ENCODE measurements at regions not wholly inside any gene's neighbourhood (a gene's known extent, or its start where the extent isn't known, plus 50 kb on each side); places are given as distances from the start of the nearest gene placed in this dataset.

DNA sequence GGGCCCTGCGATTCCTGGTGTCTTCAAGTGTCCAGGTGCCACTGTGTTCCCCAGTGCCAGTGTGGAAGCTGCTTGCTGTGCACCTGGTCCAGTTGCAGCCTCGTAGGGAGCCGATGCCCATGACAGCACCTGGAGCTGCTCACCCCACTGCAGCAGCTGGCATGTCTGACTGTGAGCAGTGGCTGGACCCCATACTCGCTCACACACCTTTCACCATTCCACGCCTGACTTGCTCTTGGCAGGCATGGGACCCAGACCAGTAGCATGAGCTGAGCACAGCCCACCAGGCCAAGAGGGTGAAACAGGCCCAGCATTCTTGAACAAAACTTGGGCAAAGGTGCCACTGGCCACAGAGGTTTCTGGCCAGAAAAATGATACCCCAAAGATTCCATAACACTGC is 124.5 kb upstream of the THY1 start:
- no peak for DNase-seq (ENCODE audit: low read depth in 2 of 2)

GRCh38 chr11:119545978-119546915 is 123.3 kb upstream of the THY1 start:
- DNase-seq (ENCODE audit: low read depth in 2 of 2), result no peak

GRCh38 chr11:119540370-119541125 is 117.6 kb upstream of the THY1 start:
- DNase-seq (ENCODE audit: low read depth in 2 of 2), result no peak

GRCh38 chr11:119539583-119539982 is 116.6 kb upstream of the THY1 start:
- DNase-seq (ENCODE audit: low read depth in 2 of 2), result no peak

- no peak for DNase-seq (ENCODE audit: low read depth in 2 of 2)
Observed at GRCh38 chr11:119538753-119539152, 115.8 kb upstream of the THY1 start.

- no peak for DNase-seq (ENCODE audit: low read depth in 2 of 2)
Observed at GRCh38 chr11:119537306-119538253, 114.6 kb upstream of the THY1 start.

DNA sequence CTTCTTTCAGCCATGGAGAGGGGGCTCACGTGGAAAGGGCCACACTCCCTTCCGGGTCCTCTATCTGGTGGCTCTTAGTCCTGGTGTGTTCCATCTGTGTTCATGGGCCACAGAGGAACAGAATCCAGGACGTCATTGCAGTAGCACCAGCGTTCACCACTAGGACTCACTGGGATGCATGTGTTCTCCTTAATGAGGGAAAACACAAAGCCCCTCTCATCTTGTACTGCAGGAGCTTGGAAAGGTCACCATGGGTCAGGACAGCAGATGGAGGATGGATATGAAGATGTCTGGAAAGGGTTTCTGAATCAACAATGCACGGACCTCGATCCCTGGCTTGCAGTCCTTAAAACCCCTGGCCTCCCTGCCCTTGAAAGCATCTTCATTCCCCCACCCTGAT is 113.8 kb upstream of the THY1 start:
- no peak for DNase-seq (ENCODE audit: low read depth in 2 of 2)

GRCh38 chr11:119533921-119534736 is 111.2 kb upstream of the THY1 start:
- DNase-seq (ENCODE audit: low read depth in 2 of 2), result peak; percentile 18 to 26

DNA sequence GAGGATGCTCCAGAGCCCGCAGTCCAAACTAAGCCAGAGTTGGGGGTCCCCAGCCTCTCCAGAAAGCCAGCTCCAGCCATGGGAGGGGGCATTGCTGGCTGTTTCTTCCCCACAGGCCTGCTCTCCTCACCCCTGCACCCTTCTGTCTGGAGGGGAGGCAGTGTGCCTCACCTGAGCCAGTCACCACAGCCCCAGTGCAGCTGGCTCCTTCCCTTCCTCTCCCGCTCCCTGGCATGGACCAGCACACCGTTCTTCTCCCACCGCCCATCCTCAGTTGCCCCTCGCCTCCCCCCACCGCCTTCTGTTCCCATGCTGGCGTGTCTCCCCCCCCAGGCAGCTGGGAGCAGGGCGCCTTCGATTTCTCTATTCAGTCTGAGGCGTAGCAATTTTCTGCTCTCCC is 110.5 kb upstream of the THY1 start:
- no peak for DNase-seq (ENCODE audit: low read depth in 2 of 2)

- DNase-seq (ENCODE audit: low read depth in 2 of 2), result no peak
Observed at GRCh38 chr11:119532551-119532950, 109.6 kb upstream of the THY1 start.

DNA sequence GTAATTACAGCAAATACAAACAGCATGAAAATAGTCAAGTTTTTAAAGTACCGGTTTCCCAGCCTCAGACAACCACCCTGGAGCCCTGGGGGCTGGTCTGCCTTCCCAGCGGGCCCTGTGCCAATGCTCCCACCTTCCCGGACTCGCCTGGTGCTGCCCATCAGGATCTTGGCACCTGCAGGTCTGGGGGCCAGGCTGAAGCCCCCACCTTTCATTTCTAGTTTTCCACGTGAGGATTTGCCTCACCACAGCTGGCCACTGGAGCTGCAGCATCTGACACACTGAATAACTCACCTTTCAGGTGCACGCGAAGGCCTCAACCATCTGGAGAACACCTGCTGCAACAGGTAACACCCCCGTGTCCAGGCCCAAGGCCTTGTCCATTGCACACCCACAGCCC is 108.7 kb upstream of the THY1 start:
- no peak for DNase-seq (ENCODE audit: low read depth in 2 of 2)

- DNase-seq (ENCODE audit: low read depth in 2 of 2), result no peak
Observed at GRCh38 chr11:119531056-119531455, 108.1 kb upstream of the THY1 start.

DNA sequence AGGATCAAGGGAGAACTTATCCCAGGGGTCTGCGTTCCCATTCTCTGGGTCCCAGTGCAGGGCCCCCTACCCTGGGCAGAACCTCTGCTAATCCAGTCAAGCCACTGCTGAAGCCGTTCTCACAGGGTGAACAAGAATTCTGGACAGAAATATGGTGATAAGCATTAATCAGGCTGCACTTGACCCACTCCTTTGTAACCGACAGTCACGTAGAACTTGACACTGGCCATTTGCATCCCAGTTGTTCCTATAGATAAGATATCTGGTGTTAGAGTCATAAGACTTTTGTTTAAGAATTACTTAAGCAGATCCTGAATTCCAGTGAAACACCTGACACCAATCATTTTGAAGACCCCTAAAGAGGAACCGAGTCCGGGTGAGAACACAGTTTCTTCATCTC is 107.5 kb upstream of the THY1 start:
- DNase-seq (ENCODE audit: low read depth in 2 of 2), result no peak

GRCh38 chr11:119529936-119530335 is 107.0 kb upstream of the THY1 start:
- DNase-seq (ENCODE audit: low read depth in 2 of 2), result no peak

DNA sequence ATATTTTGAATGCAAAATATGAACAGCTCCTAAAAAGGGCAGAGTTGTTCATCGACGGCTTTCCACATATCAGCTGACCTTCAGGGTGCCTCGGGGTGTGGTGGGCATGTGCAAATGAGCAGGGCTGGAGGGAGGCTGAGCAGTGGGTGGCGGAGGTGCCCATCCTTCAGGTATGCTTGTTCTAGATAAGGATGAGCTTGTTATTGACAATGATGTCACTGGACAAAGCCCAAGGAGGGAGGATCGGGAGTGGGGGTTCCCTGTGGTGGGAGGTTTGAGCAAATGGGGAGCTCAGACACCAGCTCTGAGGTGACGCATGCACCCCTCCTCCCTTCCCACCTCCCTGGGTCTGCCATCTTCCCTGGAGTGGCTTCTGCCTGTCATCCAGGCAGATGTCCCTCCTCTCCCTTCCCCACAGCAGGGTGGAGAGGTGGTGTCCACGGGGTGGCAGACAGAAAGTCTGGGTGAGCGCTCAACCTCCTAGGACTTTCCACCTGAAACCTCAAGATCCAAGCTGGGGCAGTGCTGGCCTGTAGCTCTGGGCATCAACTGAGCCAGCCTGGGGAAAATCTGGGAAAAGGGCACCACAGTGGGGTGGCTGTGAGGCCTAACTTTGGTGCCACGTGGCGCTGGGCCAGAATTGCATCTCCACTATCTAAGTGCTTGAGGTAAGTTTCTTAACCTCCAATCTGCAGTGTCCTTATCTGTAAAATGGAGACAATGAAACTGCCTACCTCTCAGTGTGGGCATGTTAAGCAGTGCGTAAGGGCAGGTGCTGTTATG is 106.3 kb upstream of the THY1 start:
- DNase-seq (ENCODE audit: low read depth in 2 of 2), result no peak

DNA sequence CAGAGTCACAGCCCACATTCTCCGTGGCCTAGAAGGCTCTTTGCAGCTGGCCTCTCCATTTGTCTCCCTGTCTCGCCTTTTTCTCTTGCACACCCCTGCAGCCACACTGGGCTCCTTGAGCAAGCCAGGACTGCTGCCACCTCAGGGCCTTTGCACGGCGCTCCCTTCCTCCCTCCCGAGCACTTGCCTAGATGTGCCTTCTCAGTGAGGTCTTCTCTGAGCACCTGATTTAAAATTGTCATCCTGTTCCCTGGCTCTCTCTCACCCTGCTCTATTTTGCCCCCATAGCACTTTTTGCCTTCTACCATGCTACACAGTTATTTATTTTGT is 102.9 kb upstream of the THY1 start:
- DNase-seq (ENCODE audit: low read depth in 2 of 2), result no peak

DNA sequence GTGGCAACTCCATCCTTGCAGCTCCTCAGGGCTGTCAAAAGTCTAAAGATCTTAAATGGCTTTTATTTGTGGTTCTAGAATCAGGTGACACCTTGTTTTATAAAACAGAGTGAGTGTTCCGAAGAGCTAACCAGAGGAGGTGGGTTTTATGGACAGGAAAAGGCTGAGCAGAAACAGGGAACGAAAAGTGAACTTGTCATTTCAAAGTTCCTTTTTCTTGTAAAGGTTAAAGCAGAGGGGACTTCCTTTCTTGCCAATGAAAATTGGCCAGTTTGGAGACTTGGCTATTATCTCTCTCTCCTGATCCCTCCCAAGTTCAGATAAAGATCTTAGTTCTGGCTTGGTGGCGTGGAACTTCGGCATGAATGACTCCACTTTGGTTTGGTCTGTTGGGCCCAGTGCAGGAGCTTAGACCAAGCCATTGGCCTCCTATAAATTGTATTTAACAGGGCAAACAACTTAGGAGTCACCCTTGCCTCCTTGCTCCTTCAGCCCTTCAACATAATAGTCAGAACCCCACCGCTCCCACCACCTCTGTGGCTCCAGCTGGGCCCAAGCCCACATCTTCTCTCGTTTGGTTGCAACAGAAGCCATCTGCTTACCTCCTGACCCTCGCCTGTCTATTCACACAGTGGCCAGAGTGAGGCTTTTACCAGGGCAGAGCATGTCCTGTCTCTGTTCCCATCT is 102.4 kb upstream of the THY1 start:
- no peak for DNase-seq (ENCODE audit: low read depth in 2 of 2)

DNA sequence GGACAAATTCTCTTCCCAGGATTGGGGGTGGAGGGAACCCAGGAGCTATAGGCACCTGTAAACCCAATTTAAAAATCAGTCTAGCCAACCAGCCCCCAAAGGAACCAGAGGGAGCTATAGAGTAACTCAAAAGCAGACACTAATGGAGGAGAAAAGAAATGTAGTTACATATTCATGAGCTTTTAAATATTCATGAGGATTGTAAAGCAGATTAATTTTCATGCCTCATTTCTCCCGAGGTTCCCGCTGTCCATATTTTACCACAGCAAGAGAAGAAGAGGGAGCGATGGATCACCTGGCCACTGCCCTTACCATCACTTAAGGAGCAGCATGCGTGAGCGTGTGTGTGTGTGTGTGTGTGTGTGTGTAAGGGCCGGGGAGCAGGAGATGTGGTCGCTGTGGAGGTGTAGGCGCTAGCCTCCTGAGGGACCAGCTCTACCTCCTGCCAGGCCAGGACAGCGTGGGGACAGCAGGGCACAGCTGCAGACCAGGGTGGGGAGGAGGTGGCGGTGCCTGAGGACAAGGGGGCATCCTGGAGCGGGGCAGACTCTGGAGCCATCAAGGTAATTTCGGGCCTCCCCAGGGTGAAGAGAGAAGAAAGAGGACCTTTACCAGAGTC is 100.7 kb upstream of the THY1 start:
- no peak for DNase-seq (ENCODE audit: low read depth in 2 of 2)

- DNase-seq (ENCODE audit: low read depth in 2 of 2), result no peak
Observed at GRCh38 chr11:119522609-119523008, 99.6 kb upstream of the THY1 start.
